ENCODE measurements at regions not wholly inside any gene's neighbourhood (a gene's known extent, or its start where the extent isn't known, plus 50 kb on each side); places are given as distances from the start of the nearest gene placed in this dataset.

GRCh38 chr3:20376665-20377217 is 190.7 kb upstream of the SGO1 start:
- TF ChIP-seq CTCF (IDR thresholded peaks at IDR 0.05): no peak
- TF ChIP-seq POLR2A (IDR thresholded peaks at IDR 0.05): no peak

Data from thyroid gland (tissue), 4 donors.